Glutamatergic neuron (in vitro differentiated cells): ENCODE measurements at regions not wholly inside any gene's neighbourhood (a gene's known extent, or its start where the extent isn't known, plus 50 kb on each side); places are given as distances from the start of the nearest gene placed in this dataset.
A peak's percentile ranks its signal among the peaks of the same experiment; 100 is the strongest.
"Not testable (repeated sequence)": the region's sequence is repeated elsewhere in the genome, so short reads cannot be mapped to it uniquely, and the experiment has no call there.

ENCODE experiments used
- DNase-seq: peaks from one replicate; pipeline ENCODE4 v3.0.0; 2022
- H3K27ac Mint-ChIP-seq: one replicate; pipeline ENCODE4 v1.8.0; 2020; ENCODE audit warnings: mild to moderate bottlenecking, mixed read lengths, inconsistent platforms; ENCODE audit not compliant: unreplicated experiment
- H3K27me3 Mint-ChIP-seq: one replicate; pipeline ENCODE4 v1.8.0; 2020; ENCODE audit warnings: mild to moderate bottlenecking, moderate library complexity, mixed read lengths, inconsistent platforms; ENCODE audit not compliant: unreplicated experiment
- H3K36me3 Mint-ChIP-seq: one replicate; pipeline ENCODE4 v1.8.0; 2020; ENCODE audit warnings: mild to moderate bottlenecking, mixed read lengths, inconsistent platforms; ENCODE audit not compliant: unreplicated experiment
- H3K4me1 Mint-ChIP-seq: one replicate; pipeline ENCODE4 v1.8.0; 2020; ENCODE audit warnings: mild to moderate bottlenecking, low read depth, mixed read lengths, inconsistent platforms; ENCODE audit not compliant: unreplicated experiment
- H3K4me3 Mint-ChIP-seq: one replicate; pipeline ENCODE4 v1.8.0; 2020; ENCODE audit warnings: mild to moderate bottlenecking, mixed read lengths, inconsistent platforms; ENCODE audit not compliant: unreplicated experiment
- H3K9me3 Mint-ChIP-seq: one replicate; pipeline ENCODE4 v1.8.0; 2020; ENCODE audit warnings: mild to moderate bottlenecking, moderate library complexity, mixed read lengths, inconsistent platforms; ENCODE audit not compliant: unreplicated experiment
- TF ChIP-seq, protein P1 (sequence below): fragments of 200-600 bp; sonication (generic); IDR thresholded peaks from one replicate; pipeline ENCODE4 v1.5.0; 2021; ENCODE audit not compliant: partially characterized antibody, unreplicated experiment

DNA sequence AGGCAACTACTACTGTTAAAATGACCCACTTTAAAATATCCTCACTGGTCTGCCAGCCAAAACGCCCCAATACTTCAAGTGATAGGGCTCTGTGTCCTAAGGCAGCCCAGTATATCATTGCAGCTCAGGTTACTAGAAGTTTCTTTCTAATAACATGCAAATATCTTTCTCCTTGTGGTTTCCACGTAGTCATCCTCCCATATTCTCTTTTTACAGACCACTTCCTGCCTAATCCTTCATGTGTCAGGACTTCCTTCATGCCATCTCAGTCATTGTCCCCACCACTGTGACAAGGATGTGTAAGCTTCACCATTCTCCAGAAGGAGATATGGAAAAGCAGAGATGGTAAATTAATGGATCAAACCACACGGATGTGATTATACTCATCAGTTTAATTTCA lies 813.7 kb downstream of the MAT2B start:
- H3K4me3 Mint-ChIP-seq = no peak overlapping the region
- H3K4me1 Mint-ChIP-seq = no peaks in the 10 kb centered on the region
- TF ChIP-seq, protein P1, sequence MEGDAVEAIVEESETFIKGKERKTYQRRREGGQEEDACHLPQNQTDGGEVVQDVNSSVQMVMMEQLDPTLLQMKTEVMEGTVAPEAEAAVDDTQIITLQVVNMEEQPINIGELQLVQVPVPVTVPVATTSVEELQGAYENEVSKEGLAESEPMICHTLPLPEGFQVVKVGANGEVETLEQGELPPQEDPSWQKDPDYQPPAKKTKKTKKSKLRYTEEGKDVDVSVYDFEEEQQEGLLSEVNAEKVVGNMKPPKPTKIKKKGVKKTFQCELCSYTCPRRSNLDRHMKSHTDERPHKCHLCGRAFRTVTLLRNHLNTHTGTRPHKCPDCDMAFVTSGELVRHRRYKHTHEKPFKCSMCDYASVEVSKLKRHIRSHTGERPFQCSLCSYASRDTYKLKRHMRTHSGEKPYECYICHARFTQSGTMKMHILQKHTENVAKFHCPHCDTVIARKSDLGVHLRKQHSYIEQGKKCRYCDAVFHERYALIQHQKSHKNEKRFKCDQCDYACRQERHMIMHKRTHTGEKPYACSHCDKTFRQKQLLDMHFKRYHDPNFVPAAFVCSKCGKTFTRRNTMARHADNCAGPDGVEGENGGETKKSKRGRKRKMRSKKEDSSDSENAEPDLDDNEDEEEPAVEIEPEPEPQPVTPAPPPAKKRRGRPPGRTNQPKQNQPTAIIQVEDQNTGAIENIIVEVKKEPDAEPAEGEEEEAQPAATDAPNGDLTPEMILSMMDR = no peak
- DNase-seq = no peak
- H3K36me3 Mint-ChIP-seq = no peaks in the 10 kb centered on the region
- H3K27me3 Mint-ChIP-seq = peaks cover 2% of the 10 kb centered on the region
- no peaks in the 10 kb centered on the region for H3K9me3 Mint-ChIP-seq
- no peak overlapping the region for H3K27ac Mint-ChIP-seq

GRCh38 chr5:164324239-164324638 lies 818.8 kb downstream of the MAT2B start:
- Mint-ChIP-seq H3K27ac (no peak overlapping the region), H3K27me3 (peaks cover 2% of the 10 kb centered on the region), H3K36me3 (peaks cover 19% of the 10 kb centered on the region), H3K4me1 (no peaks in the 10 kb centered on the region), H3K9me3 (peaks cover 6% of the 10 kb centered on the region), H3K4me3 (no peak overlapping the region)
- TF ChIP-seq, protein P1 = no peak
- no peak for DNase-seq

- no peak for DNase-seq
- Mint-ChIP-seq H3K4me1 (no peaks in the 10 kb centered on the region), H3K36me3 (peaks cover 19% of the 10 kb centered on the region), H3K27me3 (no peaks in the 10 kb centered on the region), H3K9me3 (peaks cover 6% of the 10 kb centered on the region), H3K27ac (no peak overlapping the region), H3K4me3 (no peak overlapping the region)
- TF ChIP-seq, protein P1 = no peak
Measured at GRCh38 chr5:164326219-164326618, 820.8 kb downstream of the MAT2B start.

- not testable (repeated sequence) for H3K27ac Mint-ChIP-seq, H3K4me3 Mint-ChIP-seq, H3K9me3 Mint-ChIP-seq, H3K4me1 Mint-ChIP-seq, H3K27me3 Mint-ChIP-seq
- peaks cover 19% of the 10 kb centered on the region for H3K36me3 Mint-ChIP-seq
- DNase-seq = peak; percentile 24
Measured at GRCh38 chr5:164327166-164327565, 821.7 kb downstream of the MAT2B start.

- peaks cover 11% of the 10 kb centered on the region for H3K4me1 Mint-ChIP-seq
- no peak overlapping the region for H3K4me3 Mint-ChIP-seq
- H3K36me3 Mint-ChIP-seq = peaks cover 3% of the 10 kb centered on the region
- DNase-seq = no peak
- TF ChIP-seq, protein P1 = no peak
- no peaks in the 10 kb centered on the region for H3K9me3 Mint-ChIP-seq
- H3K27ac Mint-ChIP-seq = no peak overlapping the region
- no peaks in the 10 kb centered on the region for H3K27me3 Mint-ChIP-seq
Measured at GRCh38 chr5:164332349-164333196, 827.2 kb downstream of the MAT2B start.
